ENCODE measurements at regions not wholly inside any gene's neighbourhood (a gene's known extent, or its start where the extent isn't known, plus 50 kb on each side); places are given as distances from the start of the nearest gene placed in this dataset.

GRCh38 chr7:16343612-16344011 is 77.7 kb downstream of the CRPPA start:
- TF ChIP-seq CREB1 (IDR thresholded peaks at IDR 0.05; ENCODE audit: low read depth) = no peak
- no peak for TF ChIP-seq EGR1 (IDR thresholded peaks at IDR 0.05)
- TF ChIP-seq TCF12 (IDR thresholded peaks at IDR 0.05; ENCODE audit: low read depth) = no peak
- no peak for TF ChIP-seq TAF1 (IDR thresholded peaks at IDR 0.05; ENCODE audit: low read depth)
- no peak for TF ChIP-seq FOXM1 (IDR thresholded peaks at IDR 0.05; ENCODE audit: borderline replicate concordance, low read depth)
- TF ChIP-seq ZBTB7A (IDR thresholded peaks at IDR 0.05; ENCODE audit: low read depth) = no peak
- no peak for TF ChIP-seq REST (IDR thresholded peaks at IDR 0.05; ENCODE audit: low read depth)
- no peak for TF ChIP-seq EP300 (IDR thresholded peaks at IDR 0.05; ENCODE audit: borderline replicate concordance)
- TF ChIP-seq CEBPB (IDR thresholded peaks at IDR 0.05) = no peak
- no peak for TF ChIP-seq RAD21 (IDR thresholded peaks at IDR 0.05; ENCODE audit: low read depth)
- no peak for TF ChIP-seq NFIC (IDR thresholded peaks at IDR 0.05)
- no peak for TF ChIP-seq MAX (IDR thresholded peaks at IDR 0.05)
- TF ChIP-seq USF1 (IDR thresholded peaks at IDR 0.05) = no peak
- TF ChIP-seq TEAD4 (IDR thresholded peaks at IDR 0.05) = no peak
- no peak for TF ChIP-seq YY1 (IDR thresholded peaks at IDR 0.05; ENCODE audit: low read depth)

- TF ChIP-seq ZBTB7A (IDR thresholded peaks at IDR 0.05; ENCODE audit: low read depth) (no peak), TEAD4 (IDR thresholded peaks at IDR 0.05) (no peak), FOXM1 (IDR thresholded peaks at IDR 0.05; ENCODE audit: borderline replicate concordance, low read depth) (no peak), RAD21 (IDR thresholded peaks at IDR 0.05; ENCODE audit: low read depth) (no peak), YY1 (IDR thresholded peaks at IDR 0.05; ENCODE audit: low read depth) (no peak), TCF12 (IDR thresholded peaks at IDR 0.05; ENCODE audit: low read depth) (no peak), MAX (IDR thresholded peaks at IDR 0.05) (no peak), REST (IDR thresholded peaks at IDR 0.05; ENCODE audit: low read depth) (no peak)
These were observed 83.3 kb downstream of the CRPPA start for GRCh38 chr7:16338065-16338464.

GRCh38 chr7:16326106-16326505 is 95.2 kb downstream of the CRPPA start:
- TF ChIP-seq CEBPB (IDR thresholded peaks at IDR 0.05) (no peak), USF1 (IDR thresholded peaks at IDR 0.05) (no peak), TCF12 (IDR thresholded peaks at IDR 0.05; ENCODE audit: low read depth) (no peak), CREB1 (IDR thresholded peaks at IDR 0.05; ENCODE audit: low read depth) (no peak), YY1 (IDR thresholded peaks at IDR 0.05; ENCODE audit: low read depth) (no peak), RAD21 (IDR thresholded peaks at IDR 0.05; ENCODE audit: low read depth) (no peak), TAF1 (IDR thresholded peaks at IDR 0.05; ENCODE audit: low read depth) (no peak), TEAD4 (IDR thresholded peaks at IDR 0.05) (no peak), NFIC (IDR thresholded peaks at IDR 0.05) (no peak), ZBTB7A (IDR thresholded peaks at IDR 0.05; ENCODE audit: low read depth) (no peak), REST (IDR thresholded peaks at IDR 0.05; ENCODE audit: low read depth) (no peak), MAX (IDR thresholded peaks at IDR 0.05) (no peak), FOXM1 (IDR thresholded peaks at IDR 0.05; ENCODE audit: borderline replicate concordance, low read depth) (no peak)

GRCh38 chr7:16323313-16323712 is 98.0 kb downstream of the CRPPA start:
- TF ChIP-seq EP300 (IDR thresholded peaks at IDR 0.05; ENCODE audit: borderline replicate concordance) (no peak), YY1 (IDR thresholded peaks at IDR 0.05; ENCODE audit: low read depth) (no peak), CEBPB (IDR thresholded peaks at IDR 0.05) (no peak), FOXM1 (IDR thresholded peaks at IDR 0.05; ENCODE audit: borderline replicate concordance, low read depth) (no peak), EGR1 (IDR thresholded peaks at IDR 0.05) (no peak), REST (IDR thresholded peaks at IDR 0.05; ENCODE audit: low read depth) (no peak), TEAD4 (IDR thresholded peaks at IDR 0.05) (no peak), TAF1 (IDR thresholded peaks at IDR 0.05; ENCODE audit: low read depth) (no peak), USF1 (IDR thresholded peaks at IDR 0.05) (no peak), RAD21 (IDR thresholded peaks at IDR 0.05; ENCODE audit: low read depth) (no peak), CREB1 (IDR thresholded peaks at IDR 0.05; ENCODE audit: low read depth) (no peak), MAX (IDR thresholded peaks at IDR 0.05) (no peak), TCF12 (IDR thresholded peaks at IDR 0.05; ENCODE audit: low read depth) (no peak), NFIC (IDR thresholded peaks at IDR 0.05) (no peak), ZBTB7A (IDR thresholded peaks at IDR 0.05; ENCODE audit: low read depth) (no peak)
